Activated CD4-positive, alpha-beta T cell treated with anti-CD3 and anti-CD28 coated beads for 36 hours (primary cell): ENCODE measurements at regions not wholly inside any gene's neighbourhood (a gene's known extent, or its start where the extent isn't known, plus 50 kb on each side); places are given as distances from the start of the nearest gene placed in this dataset.

Experiments used
- ATAC-seq: fragments of 200-7000 bp; cut with Tn5 transposase; one replicate; pipeline ENCODE4 v1.10.0; 2021; ENCODE audit warnings: mild to moderate bottlenecking, moderate library complexity
- CTCF ChIA-PET: fragments of 350-600 bp; sonication (Branson Sonifier 250); formaldehyde crosslinking; loops from one replicate; lab custom pipeline; 2021; ENCODE audit warnings: antibody characterized with exemption; lab: Charles Lee
- POLR2A ChIA-PET: fragments of 350-600 bp; sonication (Branson Sonifier 250); formaldehyde crosslinking; loops from one replicate; lab custom pipeline; 2021; ENCODE audit warnings: antibody characterized with exemption, inconsistent platforms; lab: Charles Lee
- DNase-seq: peaks from one replicate; pipeline ENCODE4 v3.0.0-alpha.2; 2020
- H3K27ac Mint-ChIP-seq: one replicate; pipeline ENCODE4 v1.8.0; 2021; ENCODE audit warnings: mixed read lengths
- H3K27me3 Mint-ChIP-seq: one replicate; pipeline ENCODE4 v1.8.0; 2021; ENCODE audit warnings: mixed read lengths
- H3K36me3 Mint-ChIP-seq: one replicate; pipeline ENCODE4 v1.8.0; 2021; ENCODE audit warnings: low read depth, mixed read lengths
- H3K4me1 Mint-ChIP-seq: one replicate; pipeline ENCODE4 v1.8.0; 2021; ENCODE audit warnings: mixed read lengths
- H3K4me3 Mint-ChIP-seq: one replicate; pipeline ENCODE4 v1.8.0; 2021; ENCODE audit warnings: mild to moderate bottlenecking, moderate library complexity, mixed read lengths
- H3K9me3 Mint-ChIP-seq: one replicate; pipeline ENCODE4 v1.8.0; 2021; ENCODE audit warnings: low read depth, mixed read lengths
- intact Hi-C, 2 experiments: fragments of 100-400 bp; cut with DNase I in 1 of 2; cut with micrococcal nuclease in 1 of 2; formaldehyde crosslinking; loops; one replicate each; pipeline versions ENCODE4 v1.14.2 to v1.15.1; 2022 to 2024; cut with DNase I, micrococcal nuclease

DNA sequence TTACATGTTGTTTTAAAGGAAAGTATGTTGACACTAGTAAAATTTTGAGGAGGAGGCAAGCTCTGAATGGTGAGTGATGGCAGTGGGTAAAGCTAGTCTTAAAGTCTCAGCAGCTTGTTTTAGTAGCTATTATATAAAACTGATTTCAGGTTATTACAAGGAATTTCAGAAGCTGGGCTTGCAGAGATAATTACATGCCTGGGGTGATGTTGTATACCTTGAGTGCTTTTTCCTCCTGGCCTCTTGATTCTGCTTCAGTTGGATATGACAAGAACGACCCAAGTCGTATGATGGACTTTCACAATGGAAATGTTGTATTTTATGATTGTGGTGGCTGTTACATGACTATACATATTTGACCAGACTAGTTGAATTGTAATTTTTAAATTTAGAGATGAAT, 175.5 kb upstream of the ADGRL3 start:
- H3K27me3 Mint-ChIP-seq, result no peaks in the 10 kb centered on the region
- DNase-seq (no peak), ATAC-seq (no peak)
- H3K4me3 Mint-ChIP-seq, result no peak overlapping the region
- no peak overlapping the region for H3K27ac Mint-ChIP-seq
- H3K36me3 Mint-ChIP-seq, result no peaks in the 10 kb centered on the region
- POLR2A ChIA-PET, result no interaction called here
- intact Hi-C loops, result no loop called here
- H3K4me1 Mint-ChIP-seq, result no peaks in the 10 kb centered on the region
- peaks cover 22% of the 10 kb centered on the region for H3K9me3 Mint-ChIP-seq
- CTCF ChIA-PET, result no interaction called here

DNA sequence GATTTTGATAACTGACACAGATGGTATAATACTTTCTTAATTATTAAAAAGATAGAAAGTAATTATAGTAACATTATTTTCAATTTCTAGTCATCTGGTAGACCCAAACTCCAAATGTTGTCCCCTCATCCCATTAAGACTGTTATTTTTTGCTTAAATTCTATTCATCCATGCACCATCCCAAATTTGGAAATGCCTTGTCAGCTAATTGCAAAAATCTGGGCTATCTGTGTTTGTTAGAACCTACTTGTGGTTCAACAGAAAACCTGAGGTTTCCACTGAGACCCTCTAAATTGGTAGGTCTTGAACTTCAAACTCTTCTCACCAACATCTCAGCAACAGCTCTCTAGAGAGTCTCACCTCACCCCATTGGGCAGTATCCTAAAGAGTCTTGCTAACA, 172.2 kb upstream of the ADGRL3 start:
- intact Hi-C loops, result no loop called here

DNA sequence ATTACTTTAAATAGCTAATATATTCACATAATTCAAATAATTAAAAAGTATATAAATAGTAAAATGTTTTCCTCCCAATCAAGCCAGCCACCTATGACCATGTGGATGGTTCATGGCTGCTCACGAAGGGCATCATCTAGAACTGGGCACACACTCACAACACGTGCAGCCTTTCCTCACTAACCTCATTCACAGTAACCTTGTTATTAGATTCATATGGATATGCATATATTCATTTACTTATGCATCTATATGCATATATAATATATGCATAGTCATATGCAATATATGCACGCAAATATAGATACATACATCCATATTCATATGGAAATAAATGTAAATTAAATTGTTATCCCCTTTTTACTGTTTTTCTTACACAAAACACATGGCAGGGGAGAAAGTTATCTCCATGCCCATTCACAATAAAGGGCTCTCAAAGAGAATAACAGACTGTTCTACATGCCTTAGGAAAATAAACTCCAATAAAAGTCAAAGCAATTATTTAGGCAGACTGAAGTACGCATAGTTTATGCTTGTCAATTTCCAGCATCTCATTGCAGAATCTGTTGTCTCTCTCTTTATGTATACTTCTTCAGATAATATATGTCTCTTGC, 163.9 kb upstream of the ADGRL3 start:
- ChIA-PET POLR2A (no interaction called here), CTCF (no interaction called here)
- peaks cover 6% of the 10 kb centered on the region for H3K9me3 Mint-ChIP-seq
- H3K4me3 Mint-ChIP-seq, result no peak overlapping the region
- DNase-seq (no peak), ATAC-seq (no peak)
- H3K36me3 Mint-ChIP-seq, result no peaks in the 10 kb centered on the region
- H3K27me3 Mint-ChIP-seq, result no peaks in the 10 kb centered on the region
- H3K27ac Mint-ChIP-seq, result no peak overlapping the region
- H3K4me1 Mint-ChIP-seq, result no peaks in the 10 kb centered on the region
- intact Hi-C loops, result no loop called here

More for the DNA sequence above, 172.2 kb upstream of the ADGRL3 start:
- Mint-ChIP-seq H3K27me3 (no peaks in the 10 kb centered on the region), H3K36me3 (no peaks in the 10 kb centered on the region), H3K4me3 (no peak overlapping the region), H3K27ac (no peak overlapping the region), H3K4me1 (no peaks in the 10 kb centered on the region), H3K9me3 (peaks cover 9% of the 10 kb centered on the region)
- DNase-seq (no peak), ATAC-seq (no peak)
- POLR2A ChIA-PET, result no interaction called here
- CTCF ChIA-PET, result no interaction called here

DNA sequence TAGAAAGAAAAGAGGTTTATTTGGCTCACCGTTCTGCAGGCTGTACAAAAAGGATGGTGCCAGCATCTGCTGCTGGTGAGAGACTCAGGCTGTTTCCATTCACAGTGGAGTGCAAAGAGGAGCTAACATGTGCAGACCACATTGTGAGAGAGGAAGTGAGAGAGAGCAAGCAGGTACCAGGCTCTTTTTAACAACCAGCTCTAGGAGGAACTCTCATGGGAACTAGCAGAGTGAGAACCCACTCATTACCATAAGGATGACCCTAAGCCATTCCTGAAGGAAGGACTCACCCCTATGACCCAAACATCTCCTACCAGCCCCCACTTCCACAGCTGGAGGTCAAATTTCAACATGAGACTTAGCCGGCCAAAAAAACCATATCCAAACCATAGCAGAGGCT, 158.6 kb upstream of the ADGRL3 start:
- H3K9me3 Mint-ChIP-seq, result peaks cover 18% of the 10 kb centered on the region
- no peak overlapping the region for H3K4me3 Mint-ChIP-seq
- H3K27me3 Mint-ChIP-seq, result no peaks in the 10 kb centered on the region
- POLR2A ChIA-PET, result no interaction called here
- no peak for DNase-seq
- no peak for ATAC-seq
- no peak overlapping the region for H3K27ac Mint-ChIP-seq
- CTCF ChIA-PET, result no interaction called here
- H3K4me1 Mint-ChIP-seq, result no peaks in the 10 kb centered on the region
- no peaks in the 10 kb centered on the region for H3K36me3 Mint-ChIP-seq
- intact Hi-C loops, result no loop called here

DNA sequence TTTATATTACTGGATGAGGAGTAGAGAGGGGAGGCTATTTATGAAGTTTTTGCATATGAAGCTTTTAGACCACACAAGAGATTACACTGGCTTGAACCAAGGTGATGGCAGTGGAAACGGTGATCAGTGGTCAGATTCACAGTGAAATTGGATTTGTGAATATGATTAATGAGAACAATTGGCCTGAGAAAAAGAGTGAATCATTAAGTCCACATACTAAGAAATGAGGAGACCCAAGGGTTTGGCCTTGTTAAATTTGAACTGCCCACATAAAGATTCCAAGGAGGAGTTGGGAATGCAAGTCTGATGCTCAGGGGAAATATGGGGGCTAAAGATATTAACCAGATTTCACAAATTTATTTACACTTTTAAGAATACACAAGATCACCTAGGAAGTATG, 155.3 kb upstream of the ADGRL3 start:
- H3K9me3 Mint-ChIP-seq, result peaks cover 11% of the 10 kb centered on the region
- no peaks in the 10 kb centered on the region for H3K36me3 Mint-ChIP-seq
- H3K27ac Mint-ChIP-seq, result no peak overlapping the region
- H3K4me1 Mint-ChIP-seq, result no peaks in the 10 kb centered on the region
- H3K27me3 Mint-ChIP-seq, result no peaks in the 10 kb centered on the region
- CTCF ChIA-PET, result no interaction called here
- POLR2A ChIA-PET, result no interaction called here
- H3K4me3 Mint-ChIP-seq, result no peak overlapping the region
- ATAC-seq, result no peak
- intact Hi-C loops, result no loop called here
- no peak for DNase-seq

DNA sequence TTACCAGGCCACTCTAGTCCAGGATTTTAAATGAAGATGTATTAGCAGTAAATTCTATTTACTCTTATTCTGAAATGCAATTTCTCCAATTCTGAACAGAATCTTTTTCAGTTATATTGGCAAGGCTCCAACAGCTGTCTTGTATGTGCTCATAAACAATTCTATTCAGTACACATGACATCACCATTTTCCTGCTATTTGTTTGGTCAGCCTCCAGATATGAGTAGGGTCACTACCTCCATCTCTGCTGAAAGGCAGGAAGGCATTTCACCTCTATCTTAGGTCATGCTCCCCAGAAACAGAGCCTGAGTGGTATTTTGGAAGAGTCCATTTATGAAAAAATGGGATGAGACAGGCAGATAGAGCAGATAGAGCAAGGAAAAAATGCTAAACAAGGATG, 151.1 kb upstream of the ADGRL3 start:
- no peak for DNase-seq
- Mint-ChIP-seq H3K9me3 (peaks cover 6% of the 10 kb centered on the region), H3K4me1 (no peaks in the 10 kb centered on the region), H3K4me3 (no peak overlapping the region), H3K27ac (no peak overlapping the region), H3K27me3 (no peaks in the 10 kb centered on the region), H3K36me3 (no peaks in the 10 kb centered on the region)
- intact Hi-C loops, result no loop called here
- ChIA-PET CTCF (no interaction called here), POLR2A (no interaction called here)
- ATAC-seq, result no peak

DNA sequence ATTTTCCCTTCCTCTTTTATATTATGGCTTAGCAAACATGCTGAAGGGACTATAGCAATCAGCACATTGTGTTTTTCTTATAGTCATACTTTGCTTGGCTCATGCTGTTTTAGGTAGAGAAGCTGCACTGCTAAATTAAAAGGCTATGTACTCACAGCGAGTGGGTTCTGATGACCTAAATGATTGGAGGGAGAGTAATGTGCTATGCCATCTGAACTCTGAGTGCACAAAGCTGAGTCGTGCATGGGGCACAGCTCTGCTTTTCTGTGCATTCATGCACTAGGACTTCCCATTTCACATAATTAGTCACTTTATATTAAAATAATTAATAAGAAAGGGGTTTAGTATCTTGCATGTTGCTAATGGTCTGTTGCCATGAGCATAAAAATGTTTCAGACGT, 132.7 kb upstream of the ADGRL3 start:
- CTCF ChIA-PET, result no interaction called here
- intact Hi-C loops, result no loop called here
- POLR2A ChIA-PET, result no interaction called here
- ATAC-seq (no peak), DNase-seq (no peak)
- Mint-ChIP-seq H3K27me3 (no peaks in the 10 kb centered on the region), H3K27ac (no peak overlapping the region), H3K4me3 (no peak overlapping the region), H3K9me3 (no peaks in the 10 kb centered on the region), H3K4me1 (no peaks in the 10 kb centered on the region), H3K36me3 (no peaks in the 10 kb centered on the region)

DNA sequence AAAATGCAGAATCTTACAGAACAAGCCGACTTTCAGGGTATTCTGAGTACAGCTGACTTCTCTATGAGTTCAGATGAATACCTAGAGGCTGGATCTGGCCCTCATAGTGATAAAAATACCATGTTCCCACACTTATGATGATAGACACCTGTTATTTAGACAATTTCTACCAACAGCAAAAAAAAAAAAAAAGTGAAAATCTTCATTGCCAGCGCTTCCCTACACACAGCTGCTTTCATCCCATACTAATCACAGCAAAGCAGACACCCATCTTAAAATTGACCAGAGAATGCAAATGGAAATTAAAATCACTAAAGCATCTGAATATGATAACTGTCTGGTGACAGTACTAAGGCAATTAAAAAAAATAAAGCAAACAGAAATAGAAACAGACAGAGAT, 132.1 kb upstream of the ADGRL3 start:
- DNase-seq (no peak), ATAC-seq (no peak)
- intact Hi-C loops, result no loop called here
- Mint-ChIP-seq H3K27me3 (no peaks in the 10 kb centered on the region), H3K4me3 (no peak overlapping the region), H3K27ac (no peak overlapping the region), H3K9me3 (no peaks in the 10 kb centered on the region), H3K36me3 (no peaks in the 10 kb centered on the region), H3K4me1 (no peaks in the 10 kb centered on the region)
- POLR2A ChIA-PET, result no interaction called here
- CTCF ChIA-PET, result no interaction called here

DNA sequence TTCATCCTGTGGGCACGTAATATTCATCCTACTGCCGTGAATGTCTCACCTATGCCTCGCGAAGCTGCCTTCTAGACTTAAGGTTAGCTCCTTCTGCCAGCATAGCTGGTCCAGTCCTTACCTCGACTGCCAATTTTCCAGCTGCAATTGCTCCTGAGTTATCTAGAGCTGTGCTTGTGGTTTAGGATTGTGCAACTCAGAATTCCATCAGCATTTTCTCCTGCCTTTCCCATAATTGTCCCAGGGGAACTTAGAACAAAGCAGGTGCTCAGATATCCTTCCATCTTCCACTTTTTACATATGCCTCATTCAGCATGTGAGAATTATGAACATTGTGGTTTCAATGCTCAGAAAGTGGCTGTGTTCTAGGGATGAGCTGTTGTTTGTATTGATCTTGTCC, 131.4 kb upstream of the ADGRL3 start:
- DNase-seq (no peak), ATAC-seq (no peak)
- H3K4me1 Mint-ChIP-seq, result no peaks in the 10 kb centered on the region
- no peaks in the 10 kb centered on the region for H3K36me3 Mint-ChIP-seq
- intact Hi-C loops, result no loop called here
- ChIA-PET POLR2A (no interaction called here), CTCF (no interaction called here)
- H3K4me3 Mint-ChIP-seq, result no peak overlapping the region
- H3K27ac Mint-ChIP-seq, result no peak overlapping the region
- no peaks in the 10 kb centered on the region for H3K27me3 Mint-ChIP-seq
- peaks cover 6% of the 10 kb centered on the region for H3K9me3 Mint-ChIP-seq

DNA sequence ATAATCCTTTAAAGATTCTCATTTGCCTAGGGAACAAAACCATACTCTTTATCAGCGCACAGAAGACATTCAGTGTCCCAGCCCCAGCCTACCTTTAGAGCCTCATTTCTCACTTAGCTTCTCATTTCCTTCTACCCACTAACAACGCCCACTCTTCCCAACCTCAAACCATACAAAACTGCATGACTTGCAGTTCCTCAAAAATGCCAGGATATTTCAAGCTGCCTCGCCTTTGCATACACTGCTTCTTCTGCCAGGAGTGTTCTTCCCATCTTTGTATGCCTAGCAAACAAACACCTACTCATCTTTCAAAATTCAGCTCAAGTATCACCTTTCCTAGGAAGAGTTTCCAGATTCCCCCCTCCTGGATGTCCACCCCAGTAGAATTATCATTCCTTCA, 129.9 kb upstream of the ADGRL3 start:
- intact Hi-C loops, result no loop called here
- no peak overlapping the region for H3K27ac Mint-ChIP-seq
- no peaks in the 10 kb centered on the region for H3K36me3 Mint-ChIP-seq
- DNase-seq, result no peak
- POLR2A ChIA-PET, result no interaction called here
- no peaks in the 10 kb centered on the region for H3K4me1 Mint-ChIP-seq
- no peak for ATAC-seq
- CTCF ChIA-PET, result no interaction called here
- H3K9me3 Mint-ChIP-seq, result peaks cover 9% of the 10 kb centered on the region
- H3K27me3 Mint-ChIP-seq, result no peaks in the 10 kb centered on the region
- no peak overlapping the region for H3K4me3 Mint-ChIP-seq

DNA sequence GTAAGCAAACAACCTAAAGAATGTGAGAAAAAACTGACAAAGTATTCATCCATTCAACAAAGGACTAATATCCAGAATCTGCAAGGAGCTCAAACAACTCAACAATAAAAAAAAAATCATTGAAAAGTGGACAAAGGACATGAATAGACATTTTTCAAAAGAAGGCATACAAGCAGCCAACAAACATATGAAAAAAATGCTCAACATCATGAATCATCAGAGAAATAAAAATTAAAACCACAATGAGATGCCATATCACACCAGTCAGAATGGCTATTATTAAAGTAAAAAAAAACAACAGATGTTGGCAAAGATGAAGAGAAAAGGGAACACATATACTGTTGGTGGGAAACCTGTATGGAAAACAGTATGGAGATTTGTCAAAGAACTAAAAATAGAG, 120.7 kb upstream of the ADGRL3 start:
- ChIA-PET POLR2A (no interaction called here), CTCF (no interaction called here)
- no peak overlapping the region for H3K4me3 Mint-ChIP-seq
- H3K27ac Mint-ChIP-seq, result no peak overlapping the region
- intact Hi-C loops, result no loop called here
- H3K27me3 Mint-ChIP-seq, result no peaks in the 10 kb centered on the region
- peaks cover 4% of the 10 kb centered on the region for H3K9me3 Mint-ChIP-seq
- DNase-seq (no peak), ATAC-seq (no peak)
- no peaks in the 10 kb centered on the region for H3K36me3 Mint-ChIP-seq
- no peaks in the 10 kb centered on the region for H3K4me1 Mint-ChIP-seq

DNA sequence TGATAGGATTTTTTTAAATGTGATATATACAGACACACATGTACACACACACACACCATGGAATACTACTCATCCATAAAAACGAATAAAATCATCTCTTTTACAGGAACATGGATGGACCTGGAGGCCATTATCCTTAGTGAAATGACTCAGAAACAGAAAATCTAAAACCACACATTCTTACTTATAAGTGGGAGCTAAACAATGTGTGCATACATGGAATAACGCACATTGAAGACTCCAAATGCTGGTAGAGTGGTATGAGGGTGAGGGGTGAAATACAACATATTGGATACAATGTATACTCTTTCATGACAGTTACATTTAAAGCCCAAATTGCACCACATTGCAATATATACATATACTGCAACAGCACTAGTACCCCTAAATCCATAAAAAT, 120.2 kb upstream of the ADGRL3 start:
- Mint-ChIP-seq H3K9me3 (peaks cover 4% of the 10 kb centered on the region), H3K36me3 (no peaks in the 10 kb centered on the region), H3K4me1 (no peaks in the 10 kb centered on the region), H3K4me3 (no peak overlapping the region), H3K27me3 (no peaks in the 10 kb centered on the region), H3K27ac (no peak overlapping the region)
- ATAC-seq (no peak), DNase-seq (no peak)
- intact Hi-C loops, result no loop called here
- POLR2A ChIA-PET, result no interaction called here
- CTCF ChIA-PET, result no interaction called here

DNA sequence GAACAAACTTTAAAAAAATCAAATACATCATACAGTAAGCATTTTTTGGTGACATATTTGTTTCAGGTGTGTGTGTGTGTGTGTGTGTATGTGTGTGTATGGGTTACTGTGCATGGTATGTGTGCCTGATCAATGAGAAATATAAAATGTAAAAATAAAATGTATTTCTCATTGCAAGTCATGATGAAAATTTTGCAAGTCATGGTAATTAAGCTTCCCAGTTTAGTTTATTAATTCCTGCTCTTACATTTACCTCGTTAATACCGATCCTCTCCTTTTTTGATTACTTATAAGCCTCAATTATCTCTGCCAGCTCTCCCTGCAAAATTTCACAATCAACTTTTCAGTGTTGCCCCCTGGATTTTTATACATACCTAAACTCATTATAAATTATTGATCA, 114.6 kb upstream of the ADGRL3 start:
- ATAC-seq, result no peak
- CTCF ChIA-PET, result no interaction called here
- intact Hi-C loops, result no loop called here
- Mint-ChIP-seq H3K27me3 (no peaks in the 10 kb centered on the region), H3K4me3 (no peak overlapping the region), H3K4me1 (no peaks in the 10 kb centered on the region), H3K36me3 (no peaks in the 10 kb centered on the region), H3K9me3 (peaks cover 14% of the 10 kb centered on the region), H3K27ac (no peak overlapping the region)
- DNase-seq, result no peak
- POLR2A ChIA-PET, result no interaction called here
